IMR-90 (cell line): ENCODE measurements at regions not wholly inside any gene's neighbourhood (a gene's known extent, or its start where the extent isn't known, plus 50 kb on each side); places are given as distances from the start of the nearest gene placed in this dataset.

Experiments
- ATAC-seq: fragments of 200-7000 bp; cut with Tn5 transposase; 2 replicates; pipeline ENCODE4 v1.9.1; 2020; ENCODE audit warnings: low read depth, mild to moderate bottlenecking, moderate library complexity
- BruUV-seq: library from RNA; stranded (reverse); fragments of 400-500 nt; replicated peaks from 2 replicates; lab custom pipeline; 2021; lab: Mats Ljungman, UMichigan
- CTCF ChIA-PET: fragments of 300-600 bp; formaldehyde crosslinking; extraction: SDS; loops from one replicate; lab custom pipeline; 2021; ENCODE audit warnings: antibody characterized with exemption; lab: Yijun Ruan, JAX
- POLR2A ChIA-PET: fragments of 300-600 bp; sonication (Branson Sonifier 250); formaldehyde crosslinking; loops from one replicate; lab custom pipeline; 2022; ENCODE audit warnings: antibody characterized with exemption; ENCODE audit not compliant: unreplicated experiment; lab: Charles Lee
- DNase-seq: peaks from one replicate; pipeline ENCODE4 v3.0.0; 2013
- H2AFZ ChIP-seq: replicated peaks from 2 replicates; pipeline ENCODE3; 2013; ENCODE audit warnings: low read length, mild to moderate bottlenecking; ENCODE audit not compliant: poor library complexity
- H2AK5ac ChIP-seq: 2 replicates; pipeline ENCODE4 v1.6.1; 2013; ENCODE audit warnings: low read depth, low read length, inconsistent platforms
- H2AK9ac ChIP-seq: replicated peaks from 2 replicates; pipeline ENCODE3; 2013; ENCODE audit warnings: mild to moderate bottlenecking, low read depth, low read length, moderate library complexity; ENCODE audit not compliant: poor library complexity
- H2BK120ac ChIP-seq: 2 replicates; pipeline ENCODE4 v1.6.1; 2013; ENCODE audit warnings: low read depth, low read length, inconsistent platforms
- H2BK15ac ChIP-seq: 3 replicates; pipeline ENCODE4 v1.6.1; 2013; ENCODE audit warnings: low read depth, low read length, inconsistent platforms
- H2BK20ac ChIP-seq: 2 replicates; pipeline ENCODE4 v1.6.1; 2013; ENCODE audit warnings: low read depth, mild to moderate bottlenecking, inconsistent platforms, low read length, moderate library complexity
- H2BK5ac ChIP-seq: 2 replicates; pipeline ENCODE4 v1.6.1; 2013; ENCODE audit warnings: mild to moderate bottlenecking, low read depth, low read length, inconsistent platforms; ENCODE audit not compliant: poor library complexity, severe bottlenecking
- H3K14ac ChIP-seq: replicated peaks from 2 replicates; pipeline ENCODE4 v1.6.1; 2013; ENCODE audit warnings: low read depth, low read length, inconsistent platforms
- H3K18ac ChIP-seq: 2 replicates; pipeline ENCODE4 v1.6.1; 2013; ENCODE audit warnings: low read depth, low read length, control low read depth
- H3K23ac ChIP-seq: 2 replicates; pipeline ENCODE4 v1.6.1; 2013; ENCODE audit warnings: low read depth, low read length, inconsistent platforms
- H3K27ac ChIP-seq: 2 replicates; pipeline ENCODE4 v1.5.1; 2013; ENCODE audit warnings: mild to moderate bottlenecking, control low read depth, low read length; ENCODE audit not compliant: insufficient read depth
- H3K27me3 ChIP-seq: 2 replicates; pipeline ENCODE4 v1.6.1; 2013; ENCODE audit warnings: low read length; ENCODE audit not compliant: control insufficient read depth, insufficient read depth
- H3K36me3 ChIP-seq: 2 replicates; pipeline ENCODE4 v1.6.1; 2013; ENCODE audit warnings: low read length, mixed read lengths; ENCODE audit not compliant: control insufficient read depth, insufficient read depth
- H3K4ac ChIP-seq: 2 replicates; pipeline ENCODE4 v1.6.1; 2013; ENCODE audit warnings: low read depth, low read length, inconsistent platforms
- H3K4me1 ChIP-seq: 2 replicates; pipeline ENCODE4 v1.6.1; 2013; ENCODE audit warnings: low read length, mixed read lengths; ENCODE audit not compliant: control insufficient read depth, insufficient read depth
- H3K4me2 ChIP-seq: 2 replicates; pipeline ENCODE4 v1.6.1; 2013; ENCODE audit warnings: low read depth, mild to moderate bottlenecking, control low read depth, low read length, moderate library complexity
- H3K4me3 ChIP-seq: 2 replicates; pipeline ENCODE4 v1.5.1; 2013; ENCODE audit warnings: low read depth, mild to moderate bottlenecking, control low read depth, low read length, moderate library complexity; ENCODE audit not compliant: insufficient read depth
- H3K56ac ChIP-seq: 2 replicates; pipeline ENCODE4 v1.6.1; 2013; ENCODE audit warnings: low read length, inconsistent platforms; ENCODE audit not compliant: insufficient read depth; ENCODE audit errors: extremely low read depth
- H3K79me1 ChIP-seq, 2 experiments: 2 replicates each; pipeline ENCODE4 v1.6.1; 2013; ENCODE audit warnings: low read length in 2 of 2, inconsistent platforms in 1 of 2, low read depth in 1 of 2
- H3K9ac ChIP-seq: 2 replicates; pipeline ENCODE4 v1.6.1; 2013; ENCODE audit warnings: low read depth, low read length, control low read depth
- H3K9me1 ChIP-seq: 2 replicates; pipeline ENCODE4 v1.6.1; 2013; ENCODE audit warnings: low read length, inconsistent platforms; ENCODE audit not compliant: insufficient read depth
- H3K9me3 ChIP-seq: 2 replicates; pipeline ENCODE4 v1.6.1; 2013; ENCODE audit warnings: low read length; ENCODE audit not compliant: control insufficient read depth, insufficient read depth
- H4K20me1 ChIP-seq: 2 replicates; pipeline ENCODE4 v1.6.1; 2013; ENCODE audit warnings: low read length, inconsistent platforms; ENCODE audit not compliant: insufficient read depth
- H4K5ac ChIP-seq: 2 replicates; pipeline ENCODE4 v1.6.1; 2013; ENCODE audit warnings: mild to moderate bottlenecking, low read depth, low read length, control low read depth
- H4K8ac ChIP-seq, 2 experiments: 2 replicates each; pipeline ENCODE4 v1.6.1; 2013; ENCODE audit warnings: low read depth in 2 of 2, low read length in 2 of 2, control low read depth in 1 of 2, inconsistent platforms in 1 of 2
- H4K91ac ChIP-seq: 2 replicates; pipeline ENCODE4 v1.6.1; 2013; ENCODE audit warnings: low read depth, low read length, inconsistent platforms; ENCODE audit not compliant: insufficient read depth
- BHLHE40 ChIP-seq: fragments of 150-350 bp; IDR thresholded peaks from 2 replicates; pipeline ENCODE4 v1.6.1; 2016; ENCODE audit warnings: mild to moderate bottlenecking, low read depth, low read length
- CEBPB ChIP-seq: IDR thresholded peaks from 2 replicates; pipeline ENCODE4 v1.6.1; 2012; ENCODE audit warnings: low read depth, low read length, improper control_type of control experiment
- CHD1 ChIP-seq: IDR thresholded peaks from 2 replicates; pipeline ENCODE4 v1.6.1; 2012; ENCODE audit warnings: low read depth, low read length, improper control_type of control experiment
- ELK1 ChIP-seq: fragments of 150-350 bp; IDR thresholded peaks from 2 replicates; pipeline ENCODE4 v1.6.1; 2016; ENCODE audit warnings: low read depth, mild to moderate bottlenecking, low read length, moderate library complexity, borderline replicate concordance
- FOS ChIP-seq: fragments of 150-350 bp; IDR thresholded peaks from 2 replicates; pipeline ENCODE4 v1.6.1; 2016; ENCODE audit warnings: low read depth, low read length
- MAFK ChIP-seq: IDR thresholded peaks from 2 replicates; pipeline ENCODE4 v1.6.1; 2012; ENCODE audit warnings: low read depth, low read length, improper control_type of control experiment
- MAZ ChIP-seq: IDR thresholded peaks from 2 replicates; pipeline ENCODE4 v1.6.1; 2012; ENCODE audit warnings: low read depth, mild to moderate bottlenecking, low read length, improper control_type of control experiment, moderate library complexity, borderline replicate concordance
- MXI1 ChIP-seq: IDR thresholded peaks from 2 replicates; pipeline ENCODE4 v1.6.1; 2012; ENCODE audit warnings: low read depth, mild to moderate bottlenecking, low read length, moderate library complexity, borderline replicate concordance
- NFE2L2 ChIP-seq: fragments of 150-350 bp; IDR thresholded peaks from 2 replicates; pipeline ENCODE4 v1.6.1; 2016; ENCODE audit warnings: low read depth, mild to moderate bottlenecking, low read length
- POLR2A ChIP-seq: IDR thresholded peaks from 2 replicates; pipeline ENCODE4 v1.6.1; 2012; ENCODE audit warnings: mild to moderate bottlenecking, low read depth, low read length
- RAD21 ChIP-seq: IDR thresholded peaks from 2 replicates; pipeline ENCODE4 v1.6.1; 2012; ENCODE audit warnings: low read length, improper control_type of control experiment
- RCOR1 ChIP-seq: IDR thresholded peaks from 2 replicates; pipeline ENCODE4 v1.6.1; 2012; ENCODE audit warnings: mild to moderate bottlenecking, low read length, improper control_type of control experiment; ENCODE audit not compliant: insufficient replicate concordance
- RFX5 ChIP-seq: IDR thresholded peaks from 2 replicates; pipeline ENCODE4 v1.8.0; 2012; ENCODE audit warnings: low read depth, mild to moderate bottlenecking, low read length, moderate library complexity
- SMC3 ChIP-seq: fragments of 150-350 bp; IDR thresholded peaks from 2 replicates; pipeline ENCODE4 v1.6.1; 2016; ENCODE audit warnings: low read depth, mild to moderate bottlenecking, antibody characterized with exemption, low read length, moderate library complexity
- WGBS, 2 experiments: methylation state at CpG; one replicate each; pipeline versions ENCODE4 v1.1.5 to v1.1.7; 2013; ENCODE audit warnings: missing lambda C conversion rate in 2 of 2; ENCODE audit not compliant: insufficient read length in 1 of 2; ENCODE audit errors: extremely low coverage in 2 of 2; 5-methylcytosine and 5-hydroxymethylcytosine counted together
- dilution Hi-C: fragments of 300-500 bp; cut with HindIII; formaldehyde crosslinking; loops from one replicate; pipeline ENCODE4 v1.14.3; 2018; ENCODE audit warnings: low sequenced_read_pairs; ENCODE audit not compliant: unreplicated experiment
- in situ Hi-C: fragments of 300-500 bp; cut with MboI; formaldehyde crosslinking; loops from 3 replicates; pipeline ENCODE4 v1.14.3; 2019; ENCODE audit warnings: low sequenced_read_pairs, inconsistent platforms, mixed read lengths
- intact Hi-C: fragments of 100-400 bp; cut with micrococcal nuclease; formaldehyde crosslinking; loops from 2 replicates; pipeline ENCODE4 v1.10.0; 2022
- TF ChIP-seq, protein P1 (sequence below): fragments of 150-350 bp; IDR thresholded peaks from 2 replicates; pipeline ENCODE4 v1.6.1; 2017; ENCODE audit warnings: mild to moderate bottlenecking, antibody characterized with exemption, low read length, low read depth
- TF ChIP-seq, protein P2 (sequence below): conservative IDR thresholded peaks from 2 replicates; pipeline ENCODE4 v1.5.1; 2012; ENCODE audit warnings: mild to moderate bottlenecking, low read depth, low read length, improper control_type of control experiment

- no peak overlapping the region for H3K23ac ChIP-seq
- intact Hi-C loops (no loop called here), in situ Hi-C loops (no loop called here), dilution Hi-C loops (no loop called here)
- H3K9ac ChIP-seq: no peak overlapping the region
- no peak overlapping the region for H2AK5ac ChIP-seq
- no peak overlapping the region for H3K4ac ChIP-seq
- CTCF ChIA-PET: no interaction called here
- DNase-seq: no peak
- POLR2A ChIA-PET: no interaction called here
- H3K9me3 ChIP-seq: no peaks in the 10 kb centered on the region
- no peaks in the 10 kb centered on the region for H3K36me3 ChIP-seq
- H2BK20ac ChIP-seq: no peak overlapping the region
- TF ChIP-seq CEBPB (no peak), MAFK (no peak), NFE2L2 (no peak), RFX5 (no peak), CHD1 (no peak), ELK1 (no peak), SMC3 (no peak), RAD21 (no peak), BHLHE40 (no peak), MAZ (no peak), MXI1 (no peak), FOS (no peak), POLR2A (no peak), RCOR1 (no peak)
- TF ChIP-seq, protein P1, sequence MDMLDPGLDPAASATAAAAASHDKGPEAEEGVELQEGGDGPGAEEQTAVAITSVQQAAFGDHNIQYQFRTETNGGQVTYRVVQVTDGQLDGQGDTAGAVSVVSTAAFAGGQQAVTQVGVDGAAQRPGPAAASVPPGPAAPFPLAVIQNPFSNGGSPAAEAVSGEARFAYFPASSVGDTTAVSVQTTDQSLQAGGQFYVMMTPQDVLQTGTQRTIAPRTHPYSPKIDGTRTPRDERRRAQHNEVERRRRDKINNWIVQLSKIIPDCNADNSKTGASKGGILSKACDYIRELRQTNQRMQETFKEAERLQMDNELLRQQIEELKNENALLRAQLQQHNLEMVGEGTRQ: no peak
- TF ChIP-seq, protein P2, sequence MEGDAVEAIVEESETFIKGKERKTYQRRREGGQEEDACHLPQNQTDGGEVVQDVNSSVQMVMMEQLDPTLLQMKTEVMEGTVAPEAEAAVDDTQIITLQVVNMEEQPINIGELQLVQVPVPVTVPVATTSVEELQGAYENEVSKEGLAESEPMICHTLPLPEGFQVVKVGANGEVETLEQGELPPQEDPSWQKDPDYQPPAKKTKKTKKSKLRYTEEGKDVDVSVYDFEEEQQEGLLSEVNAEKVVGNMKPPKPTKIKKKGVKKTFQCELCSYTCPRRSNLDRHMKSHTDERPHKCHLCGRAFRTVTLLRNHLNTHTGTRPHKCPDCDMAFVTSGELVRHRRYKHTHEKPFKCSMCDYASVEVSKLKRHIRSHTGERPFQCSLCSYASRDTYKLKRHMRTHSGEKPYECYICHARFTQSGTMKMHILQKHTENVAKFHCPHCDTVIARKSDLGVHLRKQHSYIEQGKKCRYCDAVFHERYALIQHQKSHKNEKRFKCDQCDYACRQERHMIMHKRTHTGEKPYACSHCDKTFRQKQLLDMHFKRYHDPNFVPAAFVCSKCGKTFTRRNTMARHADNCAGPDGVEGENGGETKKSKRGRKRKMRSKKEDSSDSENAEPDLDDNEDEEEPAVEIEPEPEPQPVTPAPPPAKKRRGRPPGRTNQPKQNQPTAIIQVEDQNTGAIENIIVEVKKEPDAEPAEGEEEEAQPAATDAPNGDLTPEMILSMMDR: no peak
- H3K4me2 ChIP-seq: no peak overlapping the region
- H3K27ac ChIP-seq: no peak overlapping the region
- H4K8ac ChIP-seq: no peak overlapping the region
- H3K14ac ChIP-seq: no peak overlapping the region
- no peaks in the 10 kb centered on the region for H3K4me1 ChIP-seq
- H3K27me3 ChIP-seq: no peaks in the 10 kb centered on the region
- WGBS, 2 experiments: no CpG with 5 or more reads among the region's 3 CpGs
- no peak overlapping the region for H2BK120ac ChIP-seq
- no peak overlapping the region for H2BK15ac ChIP-seq
- H3K56ac ChIP-seq: no peak overlapping the region
- no peak overlapping the region for H2AK9ac ChIP-seq
- BruUV-seq: no TSS peak
- H2BK5ac ChIP-seq: no peak overlapping the region
- no peak overlapping the region for H4K91ac ChIP-seq
- H3K79me1 ChIP-seq: no peaks in the 10 kb centered on the region
- no peak for ATAC-seq
- H4K20me1 ChIP-seq: no peaks in the 10 kb centered on the region
- H3K18ac ChIP-seq: no peak overlapping the region
- no peak overlapping the region for H3K4me3 ChIP-seq
- no peak overlapping the region for H4K5ac ChIP-seq
- H2AFZ ChIP-seq: no peak overlapping the region
- no peaks in the 10 kb centered on the region for H3K9me1 ChIP-seq
Observed at GRCh38 chr3:28134792-28135375, 106.5 kb upstream of the CMC1 start.
